Kidney epithelial cell (primary cell): ENCODE measurements at regions not wholly inside any gene's neighbourhood (a gene's known extent, or its start where the extent isn't known, plus 50 kb on each side); places are given as distances from the start of the nearest gene placed in this dataset.

Experiments used
- DNase-seq: peaks from one replicate; pipeline ENCODE4 v3.0.0-alpha.2; 2010; ENCODE audit warnings: low read depth
- H3K27me3 ChIP-seq: 2 replicates; pipeline ENCODE4 v1.6.0; 2011; ENCODE audit warnings: low read length; ENCODE audit not compliant: control insufficient read depth, insufficient read depth
- H3K36me3 ChIP-seq: 2 replicates; pipeline ENCODE4 v1.5.1; 2011; ENCODE audit warnings: low read length; ENCODE audit not compliant: control insufficient read depth, insufficient read depth
- H3K4me3 ChIP-seq: 2 replicates; pipeline ENCODE4 v1.5.1; 2011; ENCODE audit warnings: low read depth, mild to moderate bottlenecking, control low read depth, low read length
- CTCF ChIP-seq: IDR thresholded peaks from 2 replicates; pipeline ENCODE4 v1.5.1; 2011; ENCODE audit warnings: mild to moderate bottlenecking, moderate library complexity, low read length, control low read depth, inconsistent platforms; ENCODE audit not compliant: insufficient read depth, poor library complexity, severe bottlenecking

- TF ChIP-seq CTCF, result no peak
- DNase-seq, result no peak
Observed at GRCh38 chr21:17930093-17930492, 110.9 kb upstream of the C21orf91 start.

GRCh38 chr21:17929510-17929909 lies 110.4 kb upstream of the C21orf91 start:
- no peak for DNase-seq
- Histone ChIP-seq H3K36me3 (no peaks in the 10 kb centered on the region), H3K4me3 (no peak overlapping the region), H3K27me3 (no peaks in the 10 kb centered on the region)
- TF ChIP-seq CTCF, result no peak

More at GRCh38 chr21:17930093-17930492, 110.9 kb upstream of the C21orf91 start:
- no peaks in the 10 kb centered on the region for H3K36me3 ChIP-seq
- H3K27me3 ChIP-seq, result no peaks in the 10 kb centered on the region
- H3K4me3 ChIP-seq, result no peak overlapping the region

- TF ChIP-seq CTCF, result peak; percentile 59
- Histone ChIP-seq H3K4me3 (no peak overlapping the region), H3K36me3 (no peaks in the 10 kb centered on the region), H3K27me3 (no peaks in the 10 kb centered on the region)
- no peak for DNase-seq
Observed at GRCh38 chr21:17925899-17926298, 106.7 kb upstream of the C21orf91 start.

- Histone ChIP-seq H3K4me3 (no peak overlapping the region), H3K36me3 (no peaks in the 10 kb centered on the region), H3K27me3 (no peaks in the 10 kb centered on the region)
- peak; percentile 88 for TF ChIP-seq CTCF
- no peak for DNase-seq
Observed at GRCh38 chr21:17925000-17925610, 105.9 kb upstream of the C21orf91 start.

GRCh38 chr21:17921579-17922530 lies 102.7 kb upstream of the C21orf91 start:
- DNase-seq, result no peak

More at GRCh38 chr21:17921579-17922530, 102.7 kb upstream of the C21orf91 start:
- Histone ChIP-seq H3K27me3 (no peaks in the 10 kb centered on the region), H3K36me3 (no peaks in the 10 kb centered on the region), H3K4me3 (no peak overlapping the region)
- TF ChIP-seq CTCF, result no peak
